DND-41 (cell line): ENCODE measurements at regions not wholly inside any gene's neighbourhood (a gene's known extent, or its start where the extent isn't known, plus 50 kb on each side); places are given as distances from the start of the nearest gene placed in this dataset.

Source experiments
- CTCF ChIP-seq: IDR thresholded peaks from 2 replicates; pipeline ENCODE4 v1.5.1; 2012; ENCODE audit warnings: borderline replicate concordance, low read length, moderate library complexity, mild to moderate bottlenecking; ENCODE audit not compliant: poor library complexity, severe bottlenecking; ENCODE audit errors: extremely low read depth
- EZH2 ChIP-seq: IDR thresholded peaks from 3 replicates; pipeline ENCODE4 v1.6.1; 2012; ENCODE audit warnings: borderline replicate concordance, low read depth, mild to moderate bottlenecking, moderate library complexity, low read length, inconsistent platforms; ENCODE audit not compliant: severe bottlenecking

GRCh38 chr12:93169536-93169935 is 208.2 kb upstream of the NUDT4 start:
- TF ChIP-seq EZH2 (no peak), CTCF (no peak)
